Stomach (tissue), 8 donors: ENCODE measurements at regions not wholly inside any gene's neighbourhood (a gene's known extent, or its start where the extent isn't known, plus 50 kb on each side); places are given as distances from the start of the nearest gene placed in this dataset.

Experiments
- DNase-seq, 2 donors: peaks; one replicate each; pipeline versions ENCODE4 v3.0.0 to v3.0.0-alpha.2; 2013 to 2019
- H3K27ac ChIP-seq, 5 donors: fragments of 200-600 bp in 4 of 5; sonication (generic) in 4 of 5; one replicate each; pipeline ENCODE4 v1.5.1; 2013 to 2019; ENCODE audit warnings: mild to moderate bottlenecking in 1 of 5, moderate library complexity in 1 of 5
- H3K27me3 ChIP-seq, 3 donors: fragments of 200-600 bp; sonication (generic); one replicate each; pipeline ENCODE4 v1.5.1; 2017 to 2019; ENCODE audit warnings: mixed run types in 1 of 3
- H3K36me3 ChIP-seq, 4 donors: fragments of 200-600 bp; sonication (generic); 1 replicate in 3 of 4; 2 replicates in 1 of 4; pipeline ENCODE4 v1.5.1; 2016 to 2019
- H3K4me1 ChIP-seq, 4 donors: fragments of 200-600 bp; sonication (generic); one replicate each; pipeline ENCODE4 v1.5.1; 2016 to 2019
- H3K4me3 ChIP-seq, 4 donors: fragments of 200-600 bp; sonication (generic) in 3 of 4; one replicate each; pipeline ENCODE4 v1.5.1; 2016 to 2019; ENCODE audit warnings: mild to moderate bottlenecking in 1 of 4
- H3K9me3 ChIP-seq, 4 donors: fragments of 200-600 bp; sonication (generic); one replicate each; pipeline ENCODE4 v1.5.1; 2016 to 2019
- EP300 ChIP-seq: sonication (generic); formaldehyde crosslinking; IDR thresholded peaks from one replicate; pipeline ENCODE4 v1.6.1; 2017; ENCODE audit warnings: antibody characterized with exemption
- POLR2A ChIP-seq, 4 donors: fragments of 450-650 bp; IDR thresholded peaks; one replicate each; pipeline ENCODE4 v1.6.1; 2016; ENCODE audit warnings: antibody characterized with exemption in 4 of 4, control low read depth in 2 of 4, mild to moderate bottlenecking in 1 of 4, moderate library complexity in 1 of 4
- POLR2AphosphoS5 ChIP-seq, 3 donors: sonication (generic); formaldehyde crosslinking; IDR thresholded peaks; one replicate each; pipeline ENCODE4 v1.6.1; 2016; ENCODE audit warnings: antibody characterized with exemption in 3 of 3
- WGBS, 5 donors: extraction: QIAGEN DNeasy Blood & Tissue Kit in 3 of 5; methylation state at CpG; one replicate each; pipeline versions ENCODE4 v1.1.5 to v1.1.7; 2013 to 2018; 5-methylcytosine and 5-hydroxymethylcytosine counted together
- intact Hi-C: fragments of 100-400 bp; cut with DNase I; formaldehyde crosslinking; loops from one replicate; pipeline ENCODE4 v1.15.1; 2023; ENCODE audit warnings: low total_unique reads
- TF ChIP-seq, protein P1 (sequence below), 7 experiments: fragments of 450-650 bp in 4 of 7; fragments of 200-600 bp in 3 of 7; sonication (generic) in 3 of 7; IDR thresholded peaks; one replicate each; pipeline ENCODE4 v1.5.1; 2016 to 2019; ENCODE audit warnings: antibody characterized with exemption in 7 of 7, control low read depth in 2 of 7, mild to moderate bottlenecking in 1 of 7
- donor health status: healthy with polysubstance abuse.
- donor health status: Bipolar disorder and iron deficiency.
- donor health status: healthy.

DNA sequence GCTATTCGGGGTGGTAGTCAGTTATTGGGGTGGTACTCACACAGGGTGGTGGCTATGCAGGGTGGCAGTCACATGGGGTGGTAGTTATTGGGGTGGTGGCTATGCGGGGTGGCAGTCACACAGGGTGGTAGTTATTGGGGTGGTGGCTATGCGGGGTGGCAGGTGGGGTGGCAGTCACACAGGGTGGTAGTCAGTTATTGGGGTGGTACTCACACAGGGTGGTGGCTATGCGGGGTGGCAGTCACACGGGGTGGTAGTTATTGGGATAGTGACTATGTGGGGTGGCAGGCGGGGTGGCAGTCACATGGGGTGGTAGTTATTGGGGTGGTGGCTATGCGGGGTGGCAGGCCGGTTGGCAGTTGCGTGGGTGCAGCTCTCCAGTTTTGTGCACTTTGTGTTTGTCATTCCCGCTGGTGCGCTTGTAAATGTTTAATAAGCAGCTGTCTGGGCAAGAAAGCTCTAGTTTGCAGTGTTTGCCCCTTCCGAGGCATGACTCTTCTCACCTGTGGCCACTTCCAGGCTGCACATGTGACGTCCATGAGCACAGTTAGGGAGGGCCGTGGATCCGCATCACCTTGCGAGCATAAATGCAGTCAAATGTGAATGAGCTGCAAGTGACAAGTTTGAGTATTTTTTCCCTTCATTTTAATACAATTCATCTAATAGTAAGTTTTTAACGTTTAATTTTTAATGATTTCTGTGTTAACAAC is 219.0 kb upstream of the CST7 start:
- Histone ChIP-seq H3K36me3 (no peaks in the 10 kb centered on the region), H3K4me1 (no peaks in the 10 kb centered on the region), H3K9me3 (no peaks in the 10 kb centered on the region), H3K4me3 (no peak overlapping the region), H3K27ac (no peak overlapping the region), H3K27me3 (no peaks in the 10 kb centered on the region)
- WGBS, 5 donors: 84 to 93% (median 90%) methylated on average over 17 of the region's 17 CpGs
- TF ChIP-seq POLR2A (IDR thresholded peaks at IDR 0.05) (no peak), EP300 (no peak), POLR2AphosphoS5 (IDR thresholded peaks at IDR 0.05) (no peak)
- TF ChIP-seq, protein P1, sequence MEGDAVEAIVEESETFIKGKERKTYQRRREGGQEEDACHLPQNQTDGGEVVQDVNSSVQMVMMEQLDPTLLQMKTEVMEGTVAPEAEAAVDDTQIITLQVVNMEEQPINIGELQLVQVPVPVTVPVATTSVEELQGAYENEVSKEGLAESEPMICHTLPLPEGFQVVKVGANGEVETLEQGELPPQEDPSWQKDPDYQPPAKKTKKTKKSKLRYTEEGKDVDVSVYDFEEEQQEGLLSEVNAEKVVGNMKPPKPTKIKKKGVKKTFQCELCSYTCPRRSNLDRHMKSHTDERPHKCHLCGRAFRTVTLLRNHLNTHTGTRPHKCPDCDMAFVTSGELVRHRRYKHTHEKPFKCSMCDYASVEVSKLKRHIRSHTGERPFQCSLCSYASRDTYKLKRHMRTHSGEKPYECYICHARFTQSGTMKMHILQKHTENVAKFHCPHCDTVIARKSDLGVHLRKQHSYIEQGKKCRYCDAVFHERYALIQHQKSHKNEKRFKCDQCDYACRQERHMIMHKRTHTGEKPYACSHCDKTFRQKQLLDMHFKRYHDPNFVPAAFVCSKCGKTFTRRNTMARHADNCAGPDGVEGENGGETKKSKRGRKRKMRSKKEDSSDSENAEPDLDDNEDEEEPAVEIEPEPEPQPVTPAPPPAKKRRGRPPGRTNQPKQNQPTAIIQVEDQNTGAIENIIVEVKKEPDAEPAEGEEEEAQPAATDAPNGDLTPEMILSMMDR (IDR thresholded peaks at IDR 0.05): no peak
- no peak for DNase-seq
- intact Hi-C loops: no loop called here

DNA sequence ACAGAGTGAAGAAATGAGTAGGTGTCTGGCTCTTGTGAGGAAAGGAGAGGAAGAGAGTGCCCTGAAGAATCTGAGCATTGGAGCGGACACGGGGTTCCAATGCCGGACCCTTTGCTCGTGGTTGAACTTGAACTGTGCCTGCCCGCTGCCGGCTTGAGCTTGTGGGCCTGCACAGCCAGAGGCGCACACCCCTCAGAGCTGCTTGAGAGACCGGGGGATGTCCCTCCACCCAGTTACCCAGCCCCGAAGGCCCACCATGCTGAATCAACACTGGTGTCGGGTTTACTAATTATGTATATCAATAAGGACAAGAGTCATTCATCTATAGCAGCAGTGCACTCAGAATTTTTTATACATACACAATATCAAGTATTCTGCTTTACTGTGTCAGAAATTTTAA is 218.3 kb upstream of the CST7 start:
- WGBS, 5 donors: 81 to 91% (median 88%) methylated on average over 10 of the region's 10 CpGs
- no peaks in the 10 kb centered on the region for H3K36me3 ChIP-seq
- H3K4me1 ChIP-seq: peaks cover 0 to 3% (median 1%) of the 10 kb centered on the region in 4 donors
- TF ChIP-seq, protein P1 (IDR thresholded peaks at IDR 0.05): no peak
- TF ChIP-seq POLR2A (IDR thresholded peaks at IDR 0.05) (no peak), POLR2AphosphoS5 (IDR thresholded peaks at IDR 0.05) (no peak), EP300 (no peak)
- H3K27me3 ChIP-seq: no peaks in the 10 kb centered on the region
- no peaks in the 10 kb centered on the region for H3K9me3 ChIP-seq
- intact Hi-C loops: no loop called here
- no peak overlapping the region for H3K4me3 ChIP-seq
- no peak overlapping the region for H3K27ac ChIP-seq
- DNase-seq: no peak

DNA sequence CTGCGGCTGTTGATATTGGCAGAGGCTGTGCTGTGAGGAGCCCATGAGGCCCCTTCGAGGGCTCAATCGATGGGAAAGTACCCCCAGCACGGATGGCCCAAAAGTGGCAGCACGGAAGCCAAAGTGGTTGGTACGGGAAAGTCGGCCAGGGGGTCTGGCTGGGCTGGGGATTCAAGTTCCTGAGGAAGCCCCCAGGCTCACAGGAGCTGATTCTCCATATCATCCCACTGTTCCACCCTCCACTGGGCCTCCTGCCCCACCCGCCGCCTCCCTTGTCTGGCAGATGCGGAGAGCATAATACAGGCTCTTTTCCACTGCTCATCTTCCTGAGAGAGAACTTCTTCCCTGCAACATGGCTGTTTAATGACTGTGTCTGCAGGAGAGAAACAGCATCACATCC is 217.8 kb upstream of the CST7 start:
- peaks cover 0 to 8% (median 4%) of the 10 kb centered on the region in 4 donors for H3K4me1 ChIP-seq
- no peaks in the 10 kb centered on the region for H3K27me3 ChIP-seq
- no peak for DNase-seq
- H3K36me3 ChIP-seq: no peaks in the 10 kb centered on the region
- TF ChIP-seq EP300: no peak
- TF ChIP-seq, protein P1 (IDR thresholded peaks at IDR 0.05): no peak
- TF ChIP-seq POLR2AphosphoS5 (IDR thresholded peaks at IDR 0.05): no peak
- TF ChIP-seq POLR2A (IDR thresholded peaks at IDR 0.05): no peak
- no peaks in the 10 kb centered on the region for H3K9me3 ChIP-seq
- H3K4me3 ChIP-seq: no peak overlapping the region
- 73 to 93% (median 84%) methylated on average over 10 of the region's 10 CpGs for WGBS, 5 donors
- intact Hi-C loops: no loop called here
- H3K27ac ChIP-seq: no peak overlapping the region

DNA sequence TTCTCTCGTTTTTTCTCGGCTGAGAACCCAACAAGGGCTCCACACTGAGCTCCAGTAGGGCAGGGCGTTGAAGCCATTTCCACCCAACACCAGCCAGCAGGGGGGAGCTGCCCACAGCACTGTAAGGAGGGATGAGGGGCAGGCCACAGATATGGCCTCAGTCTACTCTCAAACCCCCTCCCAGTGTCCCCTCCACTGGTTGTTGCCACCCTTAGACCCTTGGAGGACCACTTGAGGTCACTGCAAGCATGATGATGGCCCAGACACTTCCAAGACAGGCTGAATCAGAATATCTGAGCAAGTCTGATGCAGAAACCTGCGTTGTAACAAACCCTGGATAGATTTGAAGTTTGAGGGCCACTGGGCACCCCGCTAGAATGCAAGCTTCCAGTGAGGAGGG is 217.0 kb upstream of the CST7 start:
- Histone ChIP-seq H3K27me3 (no peaks in the 10 kb centered on the region), H3K4me3 (no peak overlapping the region), H3K4me1 (peaks cover 0 to 16% (median 7%) of the 10 kb centered on the region in 4 donors), H3K9me3 (no peaks in the 10 kb centered on the region), H3K27ac (no peak overlapping the region), H3K36me3 (no peaks in the 10 kb centered on the region)
- 84 to 91% (median 87%) methylated on average over 5 of the region's 5 CpGs for WGBS, 5 donors
- no peak for TF ChIP-seq POLR2A (IDR thresholded peaks at IDR 0.05)
- TF ChIP-seq POLR2AphosphoS5 (IDR thresholded peaks at IDR 0.05): no peak
- no peak for TF ChIP-seq EP300
- TF ChIP-seq, protein P1 (IDR thresholded peaks at IDR 0.05): no peak
- intact Hi-C loops: no loop called here
- no peak for DNase-seq
